Central memory CD4-positive, alpha-beta T cell (primary cell): ENCODE measurements at regions not wholly inside any gene's neighbourhood (a gene's known extent, or its start where the extent isn't known, plus 50 kb on each side); places are given as distances from the start of the nearest gene placed in this dataset.

Experiments used
- DNase-seq: peaks from one replicate; pipeline ENCODE4 v3.0.0; 2022

GRCh38 chr16:65226077-65226476 is 104.2 kb upstream of the CDH11 start:
- no peak for DNase-seq

GRCh38 chr16:65225488-65225887 is 103.6 kb upstream of the CDH11 start:
- DNase-seq, result no peak

- DNase-seq, result no peak
Measured at GRCh38 chr16:65224994-65225393, 103.1 kb upstream of the CDH11 start.

GRCh38 chr16:65224471-65224870 is 102.6 kb upstream of the CDH11 start:
- no peak for DNase-seq

- no peak for DNase-seq
Measured at GRCh38 chr16:65223335-65223734, 101.5 kb upstream of the CDH11 start.

GRCh38 chr16:65222536-65222935 is 100.7 kb upstream of the CDH11 start:
- DNase-seq, result no peak

- no peak for DNase-seq
Measured at GRCh38 chr16:65222049-65222448, 100.2 kb upstream of the CDH11 start.

- DNase-seq, result no peak
Measured at GRCh38 chr16:65219786-65220185, 97.9 kb upstream of the CDH11 start.

GRCh38 chr16:65218348-65218747 is 96.5 kb upstream of the CDH11 start:
- DNase-seq, result no peak

GRCh38 chr16:65213866-65214595 is 92.2 kb upstream of the CDH11 start:
- DNase-seq, result no peak

- DNase-seq, result no peak
Measured at GRCh38 chr16:65212791-65213190, 90.9 kb upstream of the CDH11 start.

GRCh38 chr16:65212240-65212639 is 90.4 kb upstream of the CDH11 start:
- DNase-seq, result no peak

- no peak for DNase-seq
Measured at GRCh38 chr16:65202461-65202860, 80.6 kb upstream of the CDH11 start.

GRCh38 chr16:65201511-65201910 is 79.6 kb upstream of the CDH11 start:
- DNase-seq, result no peak

- DNase-seq, result no peak
Measured at GRCh38 chr16:65200857-65201256, 79.0 kb upstream of the CDH11 start.

- no peak for DNase-seq
Measured at GRCh38 chr16:65200156-65200773, 78.4 kb upstream of the CDH11 start.

- DNase-seq, result no peak
Measured at GRCh38 chr16:65196420-65197075, 74.7 kb upstream of the CDH11 start.

- DNase-seq, result no peak
Measured at GRCh38 chr16:65195998-65196397, 74.1 kb upstream of the CDH11 start.

GRCh38 chr16:65185241-65185778 is 63.4 kb upstream of the CDH11 start:
- DNase-seq, result no peak

- DNase-seq, result no peak
Measured at GRCh38 chr16:65181071-65181561, 59.3 kb upstream of the CDH11 start.

- DNase-seq, result no peak
Measured at GRCh38 chr16:65178151-65178550, 56.3 kb upstream of the CDH11 start.

- DNase-seq, result no peak
Measured at GRCh38 chr16:65176603-65177002, 54.7 kb upstream of the CDH11 start.

- no peak for DNase-seq
Measured at GRCh38 chr16:65172356-65172755, 50.5 kb upstream of the CDH11 start.
